GM12874 (cell line): ENCODE measurements at regions not wholly inside any gene's neighbourhood (a gene's known extent, or its start where the extent isn't known, plus 50 kb on each side); places are given as distances from the start of the nearest gene placed in this dataset.
A peak's percentile ranks its signal among the peaks of the same experiment; 100 is the strongest.

Experiments used
- CTCF ChIP-seq: IDR thresholded peaks from 2 replicates; pipeline ENCODE4 v1.5.1; 2011; ENCODE audit warnings: low read depth, mild to moderate bottlenecking, control low read depth, low read length, moderate library complexity; ENCODE audit not compliant: insufficient read depth

- TF ChIP-seq CTCF: no peak
Observed at GRCh38 chr12:78566456-78566855, 298.1 kb upstream of the SYT1 start.

GRCh38 chr12:78568321-78569020 is 296.1 kb upstream of the SYT1 start:
- TF ChIP-seq CTCF: no peak

DNA sequence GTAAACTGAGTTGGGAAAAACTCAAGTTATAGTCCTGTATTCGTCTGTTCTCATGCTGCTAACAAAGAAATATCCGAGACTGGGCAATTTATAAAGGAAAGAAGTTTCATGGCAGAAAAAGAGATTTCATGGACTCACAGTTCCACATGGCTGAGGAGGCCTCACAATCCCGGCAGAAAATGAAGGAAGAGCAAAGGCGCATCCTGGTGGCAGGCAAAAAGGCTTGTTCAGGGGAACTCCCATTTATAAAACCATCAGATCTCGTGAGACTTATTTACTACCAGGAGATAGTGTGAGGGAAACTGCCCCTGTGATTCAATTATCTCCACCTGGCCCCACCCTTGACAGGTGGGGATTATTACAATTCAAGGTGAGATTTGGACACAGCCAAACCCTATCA is 292.6 kb upstream of the SYT1 start:
- TF ChIP-seq CTCF: no peak

- TF ChIP-seq CTCF: no peak
Observed at GRCh38 chr12:78579846-78580245, 284.7 kb upstream of the SYT1 start.

- TF ChIP-seq CTCF: no peak
Observed at GRCh38 chr12:78580296-78580695, 284.3 kb upstream of the SYT1 start.

GRCh38 chr12:78584695-78585094 is 279.9 kb upstream of the SYT1 start:
- peak; percentile 31; the same call in 1 of the 2 replicates for TF ChIP-seq CTCF

GRCh38 chr12:78585132-78585531 is 279.4 kb upstream of the SYT1 start:
- TF ChIP-seq CTCF: no peak
